ENCODE measurements at regions not wholly inside any gene's neighbourhood (a gene's known extent, or its start where the extent isn't known, plus 50 kb on each side); places are given as distances from the start of the nearest gene placed in this dataset.

DNA sequence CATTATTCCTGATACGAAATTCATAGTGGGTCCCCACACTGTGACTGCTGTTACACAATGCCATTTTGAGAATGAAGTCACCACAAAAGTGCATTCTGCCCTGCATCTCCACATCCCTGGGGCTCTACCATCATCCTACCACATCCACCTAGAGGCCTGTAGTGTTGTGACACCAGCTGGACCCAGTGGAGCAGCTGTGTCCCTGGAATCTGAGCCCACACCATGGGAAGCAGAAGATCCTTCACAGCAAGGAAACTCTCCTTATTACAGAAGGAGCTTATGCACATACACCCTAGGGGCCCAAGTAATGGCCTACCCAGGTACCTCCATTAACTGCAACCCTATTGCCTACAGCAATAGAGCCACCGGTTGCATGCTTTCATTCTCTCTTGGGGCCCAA lies 566.6 kb upstream of the EPHA7 start:
- Histone ChIP-seq H3K4me3 (no peak overlapping the region), H3K9me3 (no peaks in the 10 kb centered on the region), H3K27ac (no peak overlapping the region), H3K27me3 (no peaks in the 10 kb centered on the region), H3K4me1 (no peaks in the 10 kb centered on the region), H3K36me3 (no peaks in the 10 kb centered on the region)
- TF ChIP-seq POLR2A (IDR thresholded peaks at IDR 0.05): no peak
- TF ChIP-seq, protein P1, sequence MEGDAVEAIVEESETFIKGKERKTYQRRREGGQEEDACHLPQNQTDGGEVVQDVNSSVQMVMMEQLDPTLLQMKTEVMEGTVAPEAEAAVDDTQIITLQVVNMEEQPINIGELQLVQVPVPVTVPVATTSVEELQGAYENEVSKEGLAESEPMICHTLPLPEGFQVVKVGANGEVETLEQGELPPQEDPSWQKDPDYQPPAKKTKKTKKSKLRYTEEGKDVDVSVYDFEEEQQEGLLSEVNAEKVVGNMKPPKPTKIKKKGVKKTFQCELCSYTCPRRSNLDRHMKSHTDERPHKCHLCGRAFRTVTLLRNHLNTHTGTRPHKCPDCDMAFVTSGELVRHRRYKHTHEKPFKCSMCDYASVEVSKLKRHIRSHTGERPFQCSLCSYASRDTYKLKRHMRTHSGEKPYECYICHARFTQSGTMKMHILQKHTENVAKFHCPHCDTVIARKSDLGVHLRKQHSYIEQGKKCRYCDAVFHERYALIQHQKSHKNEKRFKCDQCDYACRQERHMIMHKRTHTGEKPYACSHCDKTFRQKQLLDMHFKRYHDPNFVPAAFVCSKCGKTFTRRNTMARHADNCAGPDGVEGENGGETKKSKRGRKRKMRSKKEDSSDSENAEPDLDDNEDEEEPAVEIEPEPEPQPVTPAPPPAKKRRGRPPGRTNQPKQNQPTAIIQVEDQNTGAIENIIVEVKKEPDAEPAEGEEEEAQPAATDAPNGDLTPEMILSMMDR (IDR thresholded peaks at IDR 0.05 in 4 of 5, conservative IDR thresholded peaks at IDR 0.05 in 1 of 5): no peak
- in situ Hi-C loops (cut with MboI; ENCODE audit: low sequenced_read_pairs in 4 of 4): no loop called here
- ATAC-seq: no peak
- DNase-seq: no peak
- intact Hi-C loops (cut with DNase I; ENCODE audit: low total_unique reads): no loop called here

DNA sequence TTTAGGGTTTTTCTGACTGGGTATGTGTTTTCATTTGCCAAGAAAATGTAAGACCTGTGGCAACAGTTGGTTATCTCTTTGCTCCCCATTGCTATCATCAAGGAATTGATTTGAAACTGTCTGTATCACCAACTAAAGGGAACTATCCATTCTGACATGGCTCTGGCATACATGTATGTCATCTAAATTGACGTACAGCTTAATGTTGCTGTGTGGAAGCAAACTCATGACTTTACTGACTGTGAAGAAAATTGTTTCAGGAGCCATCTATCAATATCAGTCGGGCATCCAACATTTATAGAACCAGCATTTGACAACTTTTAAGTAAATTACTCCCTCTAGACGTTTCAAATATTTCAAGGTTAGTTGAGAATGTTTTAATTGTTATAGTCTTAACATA lies 555.8 kb upstream of the EPHA7 start:
- intact Hi-C loops (cut with DNase I; ENCODE audit: low total_unique reads) (no loop called here), in situ Hi-C loops (cut with MboI; ENCODE audit: low sequenced_read_pairs in 4 of 4) (no loop called here)
- DNase-seq (no peak), ATAC-seq (no peak)
- no peaks in the 10 kb centered on the region for H3K36me3 ChIP-seq
- no peaks in the 10 kb centered on the region for H3K9me3 ChIP-seq
- no peak overlapping the region for H3K27ac ChIP-seq
- no peak for TF ChIP-seq POLR2A (IDR thresholded peaks at IDR 0.05)
- TF ChIP-seq, protein P1 (IDR thresholded peaks at IDR 0.05 in 4 of 5, conservative IDR thresholded peaks at IDR 0.05 in 1 of 5): no peak
- no peaks in the 10 kb centered on the region for H3K27me3 ChIP-seq
- H3K4me1 ChIP-seq: no peaks in the 10 kb centered on the region
- H3K4me3 ChIP-seq: no peak overlapping the region

DNA sequence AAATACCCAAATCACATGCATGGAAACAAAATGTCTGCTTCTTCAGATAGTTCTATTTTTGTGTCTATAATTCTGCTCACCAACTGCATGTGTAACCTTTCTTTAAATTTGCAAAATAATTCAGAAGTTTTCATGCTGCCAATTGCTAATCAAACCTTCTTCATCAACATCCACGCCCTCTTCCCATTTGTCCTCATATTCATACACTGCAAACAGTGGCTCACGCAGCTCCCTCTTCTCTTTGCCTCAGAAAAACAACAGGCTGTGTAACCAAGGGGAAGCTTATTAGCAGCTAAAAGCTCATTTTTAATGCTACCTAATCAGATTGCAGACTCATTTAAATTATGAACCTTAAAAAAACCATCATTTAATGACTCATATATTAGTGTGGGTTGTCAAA lies 555.0 kb upstream of the EPHA7 start:
- ATAC-seq (no peak), DNase-seq (no peak)
- intact Hi-C loops (cut with DNase I; ENCODE audit: low total_unique reads): no loop called here
- H3K27me3 ChIP-seq: no peaks in the 10 kb centered on the region
- no peaks in the 10 kb centered on the region for H3K9me3 ChIP-seq
- no peak overlapping the region for H3K27ac ChIP-seq
- TF ChIP-seq POLR2A (IDR thresholded peaks at IDR 0.05): no peak
- TF ChIP-seq, protein P1 (IDR thresholded peaks at IDR 0.05 in 4 of 5, conservative IDR thresholded peaks at IDR 0.05 in 1 of 5): no peak
- in situ Hi-C loops (cut with MboI; ENCODE audit: low sequenced_read_pairs in 4 of 4): no loop called here
- no peaks in the 10 kb centered on the region for H3K4me1 ChIP-seq
- H3K36me3 ChIP-seq: no peaks in the 10 kb centered on the region
- no peak overlapping the region for H3K4me3 ChIP-seq

DNA sequence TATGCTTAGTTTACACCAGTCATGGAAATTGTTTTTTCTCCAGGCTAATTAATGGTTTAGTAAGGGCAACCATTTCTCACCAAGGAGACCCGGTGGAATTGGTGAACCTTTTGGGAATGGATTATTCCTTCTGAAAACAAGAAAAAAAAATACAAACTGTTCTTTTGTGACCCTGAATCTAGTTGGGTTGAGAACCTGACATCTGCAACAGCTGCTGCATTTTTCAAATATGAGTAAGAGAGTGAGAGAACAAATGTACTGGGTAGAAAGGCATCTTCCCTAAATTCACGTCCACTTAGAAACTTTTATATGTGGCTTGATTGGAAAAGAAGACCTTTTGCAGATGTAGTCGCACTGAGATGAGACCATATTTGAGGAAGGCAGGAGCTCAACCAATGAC lies 553.4 kb upstream of the EPHA7 start:
- peak in 1 of 2 donors; percentile 58 for ATAC-seq
- intact Hi-C loops (cut with DNase I; ENCODE audit: low total_unique reads): no loop called here

DNA sequence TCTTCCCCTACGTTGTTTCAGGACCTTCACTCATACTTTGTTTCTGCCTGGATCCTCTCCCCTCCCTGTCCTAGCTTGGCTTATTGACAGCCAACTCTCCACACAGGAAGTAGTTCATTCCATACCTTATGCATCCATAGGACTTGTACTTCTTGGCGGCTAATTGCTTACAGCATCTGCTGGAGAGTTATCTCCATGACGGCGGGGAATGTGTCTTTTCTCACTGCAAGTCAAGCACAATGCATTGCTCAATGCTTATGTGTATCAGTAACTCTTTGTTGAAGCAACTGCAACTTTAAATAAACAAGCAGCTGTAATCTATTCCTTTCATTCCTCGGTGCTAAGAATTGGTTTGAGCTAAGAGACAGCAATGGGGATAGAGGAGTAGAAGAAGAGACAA lies 551.3 kb upstream of the EPHA7 start:
- ATAC-seq (no peak), DNase-seq (no peak)
- H3K36me3 ChIP-seq: no peaks in the 10 kb centered on the region
- no peaks in the 10 kb centered on the region for H3K4me1 ChIP-seq
- TF ChIP-seq, protein P1 (IDR thresholded peaks at IDR 0.05 in 4 of 5, conservative IDR thresholded peaks at IDR 0.05 in 1 of 5): no peak
- no peak for TF ChIP-seq POLR2A (IDR thresholded peaks at IDR 0.05)
- H3K27ac ChIP-seq: no peak overlapping the region
- in situ Hi-C loops (cut with MboI; ENCODE audit: low sequenced_read_pairs in 4 of 4): no loop called here
- H3K9me3 ChIP-seq: no peaks in the 10 kb centered on the region
- no peak overlapping the region for H3K4me3 ChIP-seq
- H3K27me3 ChIP-seq: no peaks in the 10 kb centered on the region
- intact Hi-C loops (cut with DNase I; ENCODE audit: low total_unique reads): no loop called here

More for the DNA sequence above, 553.4 kb upstream of the EPHA7 start:
- DNase-seq: no peak
- TF ChIP-seq, protein P1 (IDR thresholded peaks at IDR 0.05 in 4 of 5, conservative IDR thresholded peaks at IDR 0.05 in 1 of 5): no peak
- no peak for TF ChIP-seq POLR2A (IDR thresholded peaks at IDR 0.05)
- no peak overlapping the region for H3K4me3 ChIP-seq
- no peaks in the 10 kb centered on the region for H3K27me3 ChIP-seq
- no peaks in the 10 kb centered on the region for H3K4me1 ChIP-seq
- no peaks in the 10 kb centered on the region for H3K36me3 ChIP-seq
- in situ Hi-C loops (cut with MboI; ENCODE audit: low sequenced_read_pairs in 4 of 4): no loop called here
- H3K27ac ChIP-seq: peak overlapping the region in 1 of 4 donors; percentile 25
- H3K9me3 ChIP-seq: no peaks in the 10 kb centered on the region

All from gastrocnemius medialis (tissue), 4 donors.